GM12864 (cell line): ENCODE measurements at regions not wholly inside any gene's neighbourhood (a gene's known extent, or its start where the extent isn't known, plus 50 kb on each side); places are given as distances from the start of the nearest gene placed in this dataset.

Experiments
- DNase-seq: peaks from one replicate; pipeline ENCODE4 v3.0.0-alpha.2; 2011; ENCODE audit warnings: low read depth
- H3K4me3 ChIP-seq: 2 replicates; pipeline ENCODE4 v1.5.1; 2011; ENCODE audit warnings: mild to moderate bottlenecking, low read depth, low read length, control low read depth
- CTCF ChIP-seq: IDR thresholded peaks from 2 replicates; pipeline ENCODE4 v1.5.1; 2011; ENCODE audit warnings: low read depth, mild to moderate bottlenecking, moderate library complexity, low read length, control low read depth, inconsistent platforms; ENCODE audit errors: missing control alignments

DNA sequence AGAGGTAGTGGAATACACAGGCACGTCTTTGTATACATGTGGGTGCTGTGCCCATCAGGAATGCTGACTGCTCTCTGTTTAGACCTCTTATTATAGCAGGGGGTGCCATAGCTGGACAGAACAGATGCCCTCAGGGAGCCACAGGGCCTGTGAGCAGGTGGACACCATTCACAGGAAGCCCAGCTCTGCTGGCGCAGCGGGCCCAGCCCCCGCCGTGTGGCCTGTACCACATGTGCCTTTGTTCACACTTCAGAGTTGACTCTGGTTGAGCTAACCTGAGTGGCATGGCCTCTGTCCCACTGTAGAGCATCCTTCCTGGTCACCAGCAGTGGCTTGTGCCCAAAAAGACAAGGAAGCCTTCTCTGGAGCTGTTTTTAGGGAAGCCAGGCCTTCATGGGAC is 730.9 kb upstream of the ID2 start:
- TF ChIP-seq CTCF, result no peak
- H3K4me3 ChIP-seq, result no peak overlapping the region
- no peak for DNase-seq

DNA sequence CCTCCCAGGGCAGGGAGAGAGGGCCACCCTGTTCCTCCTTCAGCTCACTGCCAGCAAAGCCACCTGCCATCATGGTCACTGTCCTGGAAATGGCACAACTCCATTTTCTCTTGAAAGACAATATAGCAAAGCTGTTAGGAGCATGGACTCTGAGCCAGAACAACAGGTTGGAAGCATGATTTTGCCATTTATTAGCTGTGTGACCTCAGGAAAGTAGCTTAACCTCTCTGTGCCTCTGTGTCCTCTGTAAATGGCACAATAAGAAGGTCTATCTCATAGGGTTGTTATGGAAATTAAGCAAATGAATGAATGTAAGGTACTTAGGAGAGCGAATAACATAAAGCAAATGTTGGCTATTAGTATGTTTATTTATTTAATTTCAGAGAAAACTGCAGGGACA is 730.4 kb upstream of the ID2 start:
- H3K4me3 ChIP-seq, result no peak overlapping the region
- TF ChIP-seq CTCF, result no peak
- DNase-seq, result no peak

- TF ChIP-seq CTCF, result no peak
- no peak overlapping the region for H3K4me3 ChIP-seq
- DNase-seq, result no peak
Observed at GRCh38 chr2:7952046-7952745, 729.7 kb upstream of the ID2 start.

DNA sequence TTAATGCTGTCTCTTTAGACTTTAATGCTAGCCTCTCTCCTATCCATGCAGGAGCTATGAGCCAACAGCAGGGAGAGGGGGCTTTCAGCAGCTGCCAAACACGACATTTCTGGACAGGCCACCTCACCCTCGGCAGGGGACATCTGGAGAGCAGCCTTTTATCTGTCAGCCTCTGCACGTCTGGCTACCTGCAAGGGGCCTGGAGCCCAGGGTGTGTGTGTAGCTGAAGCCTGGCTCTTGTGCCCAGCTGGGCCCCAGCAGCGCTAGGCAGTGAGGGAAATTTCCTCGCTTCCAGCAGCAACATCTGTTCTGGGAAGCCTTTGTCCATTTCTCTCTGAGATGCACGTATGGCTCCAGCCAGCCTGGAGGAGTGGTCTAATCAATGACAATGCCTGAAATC is 728.7 kb upstream of the ID2 start:
- no peak overlapping the region for H3K4me3 ChIP-seq
- TF ChIP-seq CTCF, result no peak
- DNase-seq, result no peak

GRCh38 chr2:7954234-7954633 is 727.6 kb upstream of the ID2 start:
- no peak for TF ChIP-seq CTCF
- no peak for DNase-seq
- no peak overlapping the region for H3K4me3 ChIP-seq

DNA sequence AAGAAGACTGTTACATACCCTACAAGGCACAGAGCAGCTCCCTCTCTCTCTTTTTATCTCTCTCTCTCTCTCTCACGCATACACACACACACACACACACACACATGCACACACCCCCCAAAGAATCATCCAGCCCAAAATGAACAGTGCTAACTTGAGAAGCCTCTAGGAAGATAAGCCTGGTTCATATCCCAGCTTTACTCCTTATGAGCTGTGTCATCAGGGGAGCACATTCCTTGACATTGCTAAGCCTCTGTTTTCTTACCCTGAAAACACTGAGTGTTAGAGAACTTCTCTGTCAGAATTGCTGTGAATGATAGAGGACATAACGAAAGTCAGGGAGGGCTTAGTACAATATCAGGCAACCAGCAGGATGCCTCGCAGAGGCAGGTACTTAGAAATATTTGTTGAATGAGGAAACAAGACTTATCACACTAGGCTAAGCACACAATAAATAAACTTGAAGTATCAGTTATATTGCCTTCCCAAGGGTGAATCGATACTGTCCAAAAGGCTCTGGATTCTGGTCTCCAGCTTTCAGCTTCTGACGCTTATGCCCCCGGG is 725.6 kb upstream of the ID2 start:
- no peak for TF ChIP-seq CTCF
- no peak for DNase-seq
- no peak overlapping the region for H3K4me3 ChIP-seq

DNA sequence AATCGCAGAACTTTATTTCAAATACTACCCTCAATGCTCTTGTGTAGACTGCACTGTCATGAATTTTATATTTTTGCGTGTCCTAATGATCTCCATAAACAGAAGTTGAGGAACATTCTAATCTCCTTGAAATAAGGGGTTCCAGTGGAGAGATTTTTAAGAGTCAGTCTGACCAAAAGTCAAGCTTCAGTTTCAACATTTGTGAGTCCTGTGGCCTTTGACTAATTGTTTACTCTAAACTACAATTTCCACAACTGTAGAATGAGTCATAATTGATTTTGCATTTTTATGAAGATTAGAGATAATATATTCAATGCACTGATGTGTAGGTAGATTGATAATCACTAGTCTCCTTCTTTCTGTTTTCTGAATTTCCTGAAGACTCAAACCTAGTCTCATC is 720.3 kb upstream of the ID2 start:
- H3K4me3 ChIP-seq, result no peak overlapping the region
- DNase-seq, result no peak
- TF ChIP-seq CTCF, result no peak
